Activated CD4-positive, CD25-positive, alpha-beta regulatory T cell treated with anti-CD3 and anti-CD28 coated beads, Interleukin-2, amount 50 U/mL, for 16 hours (primary cell): ENCODE measurements at regions not wholly inside any gene's neighbourhood (a gene's known extent, or its start where the extent isn't known, plus 50 kb on each side); places are given as distances from the start of the nearest gene placed in this dataset.

Experiments used
- DNase-seq: peaks from one replicate; pipeline ENCODE4 v3.0.0-alpha.2; 2020; ENCODE audit warnings: low read depth, low spot score

- no peak for DNase-seq
Measured at GRCh38 chr11:15765530-15765929, 590.8 kb downstream of the SOX6 start.

- DNase-seq, result no peak
Measured at GRCh38 chr11:15768321-15768720, 588.0 kb downstream of the SOX6 start.

GRCh38 chr11:15769203-15769602 is 587.1 kb downstream of the SOX6 start:
- DNase-seq, result no peak

GRCh38 chr11:15770798-15771414 is 585.4 kb downstream of the SOX6 start:
- DNase-seq, result no peak

GRCh38 chr11:15772547-15772946 is 583.8 kb downstream of the SOX6 start:
- no peak for DNase-seq

- DNase-seq, result no peak
Measured at GRCh38 chr11:15772981-15773380, 583.4 kb downstream of the SOX6 start.

GRCh38 chr11:15773476-15774387 is 582.6 kb downstream of the SOX6 start:
- no peak for DNase-seq

GRCh38 chr11:15774388-15774939 is 581.9 kb downstream of the SOX6 start:
- DNase-seq, result no peak

- no peak for DNase-seq
Measured at GRCh38 chr11:15775015-15775541, 581.3 kb downstream of the SOX6 start.

- DNase-seq, result no peak
Measured at GRCh38 chr11:15775797-15776196, 580.5 kb downstream of the SOX6 start.

GRCh38 chr11:15776366-15776765 is 580.0 kb downstream of the SOX6 start:
- no peak for DNase-seq

GRCh38 chr11:15779518-15779917 is 576.8 kb downstream of the SOX6 start:
- no peak for DNase-seq

GRCh38 chr11:15780382-15780781 is 576.0 kb downstream of the SOX6 start:
- no peak for DNase-seq

GRCh38 chr11:15780837-15781236 is 575.5 kb downstream of the SOX6 start:
- DNase-seq, result no peak

GRCh38 chr11:15783619-15784018 is 572.7 kb downstream of the SOX6 start:
- no peak for DNase-seq

GRCh38 chr11:15793043-15793996 is 563.0 kb downstream of the SOX6 start:
- no peak for DNase-seq

- no peak for DNase-seq
Measured at GRCh38 chr11:15794361-15795150, 561.8 kb downstream of the SOX6 start.

GRCh38 chr11:15795378-15795777 is 561.0 kb downstream of the SOX6 start:
- DNase-seq, result no peak

- no peak for DNase-seq
Measured at GRCh38 chr11:15800111-15800800, 556.1 kb downstream of the SOX6 start.

- no peak for DNase-seq
Measured at GRCh38 chr11:15801126-15801525, 555.2 kb downstream of the SOX6 start.
